ENCODE measurements at regions not wholly inside any gene's neighbourhood (a gene's known extent, or its start where the extent isn't known, plus 50 kb on each side); places are given as distances from the start of the nearest gene placed in this dataset.

DNA sequence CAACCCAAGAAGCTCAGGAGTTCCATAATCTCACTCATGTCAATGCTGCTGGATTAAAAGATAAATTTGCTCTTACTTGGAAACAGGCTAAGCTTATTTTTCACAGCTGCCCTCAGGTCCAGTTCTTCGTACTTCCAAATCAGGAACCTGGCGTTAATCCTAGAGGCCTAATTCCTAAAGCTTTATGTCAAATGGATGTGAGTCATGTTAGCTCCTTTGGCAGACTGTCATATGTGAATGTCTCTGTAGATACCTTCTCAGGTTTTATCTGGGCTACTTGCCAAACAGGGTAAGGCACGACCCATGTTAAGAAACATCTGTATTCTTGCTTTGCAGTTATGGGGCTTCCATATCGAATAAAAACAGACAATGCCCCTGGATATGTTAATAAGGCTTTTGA lies 504.6 kb downstream of the ALG10 start:
- TF ChIP-seq, protein P1, sequence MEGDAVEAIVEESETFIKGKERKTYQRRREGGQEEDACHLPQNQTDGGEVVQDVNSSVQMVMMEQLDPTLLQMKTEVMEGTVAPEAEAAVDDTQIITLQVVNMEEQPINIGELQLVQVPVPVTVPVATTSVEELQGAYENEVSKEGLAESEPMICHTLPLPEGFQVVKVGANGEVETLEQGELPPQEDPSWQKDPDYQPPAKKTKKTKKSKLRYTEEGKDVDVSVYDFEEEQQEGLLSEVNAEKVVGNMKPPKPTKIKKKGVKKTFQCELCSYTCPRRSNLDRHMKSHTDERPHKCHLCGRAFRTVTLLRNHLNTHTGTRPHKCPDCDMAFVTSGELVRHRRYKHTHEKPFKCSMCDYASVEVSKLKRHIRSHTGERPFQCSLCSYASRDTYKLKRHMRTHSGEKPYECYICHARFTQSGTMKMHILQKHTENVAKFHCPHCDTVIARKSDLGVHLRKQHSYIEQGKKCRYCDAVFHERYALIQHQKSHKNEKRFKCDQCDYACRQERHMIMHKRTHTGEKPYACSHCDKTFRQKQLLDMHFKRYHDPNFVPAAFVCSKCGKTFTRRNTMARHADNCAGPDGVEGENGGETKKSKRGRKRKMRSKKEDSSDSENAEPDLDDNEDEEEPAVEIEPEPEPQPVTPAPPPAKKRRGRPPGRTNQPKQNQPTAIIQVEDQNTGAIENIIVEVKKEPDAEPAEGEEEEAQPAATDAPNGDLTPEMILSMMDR (IDR thresholded peaks at IDR 0.05) = no peak
- TF ChIP-seq POLR2A (IDR thresholded peaks at IDR 0.05) = no peak
- TF ChIP-seq EP300 (IDR thresholded peaks at IDR 0.05; ENCODE audit: low read depth) = no peak
